Kidney (tissue), 13 donors: ENCODE measurements at regions not wholly inside any gene's neighbourhood (a gene's known extent, or its start where the extent isn't known, plus 50 kb on each side); places are given as distances from the start of the nearest gene placed in this dataset.
"Not testable (repeated sequence)": the region's sequence is repeated elsewhere in the genome, so short reads cannot be mapped to it uniquely, and the experiment has no call there.

Source experiments
- DNase-seq, 5 donors: peaks; one replicate each; pipeline ENCODE4 v3.0.0-alpha.2; 2013 to 2020
- FAIRE-seq: peaks from 2 replicates; lab custom pipeline; 2012; peaks lifted over from hg19 to GRCh38; lab: Jason Lieb, UNC
- H3K27ac ChIP-seq, 2 donors: one replicate each; pipeline ENCODE4 v1.7.0; 2013; ENCODE audit warnings: low read depth in 2 of 2, low read length in 2 of 2, inconsistent platforms in 1 of 2
- H3K27me3 ChIP-seq: one replicate; pipeline ENCODE4 v1.7.1; 2013; ENCODE audit warnings: low read length, inconsistent platforms; ENCODE audit not compliant: control insufficient read depth, insufficient read depth
- H3K36me3 ChIP-seq, 3 donors: one replicate each; pipeline versions ENCODE4 v1.7.0 to v1.7.1; 2013; ENCODE audit warnings: low read length in 3 of 3, control low read depth in 1 of 3, inconsistent platforms in 1 of 3; ENCODE audit not compliant: insufficient read depth in 3 of 3, control insufficient read depth in 2 of 3
- H3K4me1 ChIP-seq, 3 donors: one replicate each; pipeline versions ENCODE4 v1.7.0 to v1.7.1; 2013; ENCODE audit warnings: low read length in 3 of 3, inconsistent platforms in 1 of 3, low read depth in 1 of 3; ENCODE audit not compliant: control insufficient read depth in 2 of 3, insufficient read depth in 2 of 3
- H3K4me3 ChIP-seq, 3 donors: one replicate each; pipeline versions ENCODE4 v1.7.0 to v1.8.1; 2013; ENCODE audit warnings: low read length in 3 of 3, control low read depth in 1 of 3, inconsistent platforms in 1 of 3
- H3K9ac ChIP-seq, 3 donors: one replicate each; pipeline versions ENCODE4 v1.7.0 to v1.7.1; 2013; ENCODE audit warnings: low read length in 3 of 3, control low read depth in 1 of 3, inconsistent platforms in 1 of 3
- H3K9me3 ChIP-seq, 3 donors: one replicate each; pipeline versions ENCODE4 v1.7.0 to v1.7.1; 2013; ENCODE audit warnings: low read length in 3 of 3, control low read depth in 1 of 3, inconsistent platforms in 1 of 3; ENCODE audit not compliant: control insufficient read depth in 2 of 3, insufficient read depth in 1 of 3
- CTCF ChIP-seq: IDR thresholded peaks from 3 replicates; pipeline ENCODE4 v1.5.1; 2012; ENCODE audit warnings: mild to moderate bottlenecking, moderate library complexity, borderline replicate concordance; ENCODE audit not compliant: insufficient read depth; ENCODE audit errors: extremely low read depth
- intact Hi-C: fragments of 100-400 bp; cut with DNase I; formaldehyde crosslinking; loops from one replicate; pipeline ENCODE4 v1.11.1; 2022
- donor health status: control.
- donor health status: control.
- donor health status: control.
- donor health status: control.
- donor health status: control.
- donor health status: DM: yes; HTN: yes; CAD: no.
- donor health status: Normal renal cell carcinoma (clear cell type).

- Histone ChIP-seq H3K9me3 (no peaks in the 10 kb centered on the region), H3K9ac (peak overlapping the region in 2 of 3 donors; percentile 22 to 28), H3K36me3 (no peaks in the 10 kb centered on the region), H3K4me1 (peaks cover 0 to 5% (median 0%) of the 10 kb centered on the region in 3 donors), H3K27me3 (no peaks in the 10 kb centered on the region), H3K27ac (no peak overlapping the region), H3K4me3 (peak overlapping the region; percentile 30 to 36 (median 32))
- FAIRE-seq (peak; percentile 96), DNase-seq (peak; percentile 91 to 99 (median 95))
- intact Hi-C loops = no loop called here
- TF ChIP-seq CTCF = peak; percentile 92
Observed at GRCh38 chr5:157948738-157949410, 89.9 kb upstream of the CLINT1 start.

- no peak overlapping the region for H3K9ac ChIP-seq
- no peaks in the 10 kb centered on the region for H3K36me3 ChIP-seq
- H3K4me1 ChIP-seq = peaks cover 0 to 5% (median 0%) of the 10 kb centered on the region in 3 donors
- intact Hi-C loops = no loop called here
- H3K27ac ChIP-seq = no peak overlapping the region
- no peaks in the 10 kb centered on the region for H3K27me3 ChIP-seq
- no peak overlapping the region for H3K4me3 ChIP-seq
- TF ChIP-seq CTCF = no peak
- FAIRE-seq (no peak), DNase-seq (no peak)
- H3K9me3 ChIP-seq = no peaks in the 10 kb centered on the region
Observed at GRCh38 chr5:157947156-157947555, 88.2 kb upstream of the CLINT1 start.

- H3K9ac ChIP-seq, H3K27ac ChIP-seq, H3K9me3 ChIP-seq, FAIRE-seq, intact Hi-C loops, H3K27me3 ChIP-seq, H3K4me1 ChIP-seq, DNase-seq, H3K36me3 ChIP-seq, H3K4me3 ChIP-seq: not testable (repeated sequence)
Observed at GRCh38 chr5:157945822-157946221, 86.9 kb upstream of the CLINT1 start.

GRCh38 chr5:157944938-157945337 is 86.0 kb upstream of the CLINT1 start:
- intact Hi-C loops = no loop called here
- no peaks in the 10 kb centered on the region for H3K27me3 ChIP-seq
- TF ChIP-seq CTCF = no peak
- no peak overlapping the region for H3K27ac ChIP-seq
- no peak for DNase-seq
- no peak overlapping the region for H3K4me3 ChIP-seq
- H3K4me1 ChIP-seq = peaks cover 0 to 5% (median 0%) of the 10 kb centered on the region in 3 donors
- no peak for FAIRE-seq
- no peaks in the 10 kb centered on the region for H3K9me3 ChIP-seq
- no peaks in the 10 kb centered on the region for H3K36me3 ChIP-seq
- H3K9ac ChIP-seq = no peak overlapping the region
